Small intestine (tissue), 7 donors: ENCODE measurements at regions not wholly inside any gene's neighbourhood (a gene's known extent, or its start where the extent isn't known, plus 50 kb on each side); places are given as distances from the start of the nearest gene placed in this dataset.

Experiments
- DNase-seq, 2 donors: peaks; one replicate each; pipeline versions ENCODE4 v3.0.0 to v3.0.0-alpha.2; 2013
- FAIRE-seq: peaks from 2 replicates; lab custom pipeline; 2012; peaks lifted over from hg19 to GRCh38; lab: Jason Lieb, UNC
- H3K27ac ChIP-seq, 3 donors: one replicate each; pipeline ENCODE4 v1.5.1; 2013; ENCODE audit warnings: low read length in 2 of 3, mild to moderate bottlenecking in 2 of 3, control low read depth in 1 of 3, inconsistent platforms in 1 of 3, low read depth in 1 of 3, moderate library complexity in 1 of 3
- H3K27me3 ChIP-seq, 3 donors: one replicate each; pipeline ENCODE4 v1.6.1; 2013; ENCODE audit warnings: low read length in 3 of 3, inconsistent platforms in 1 of 3; ENCODE audit not compliant: control insufficient read depth in 3 of 3, insufficient read depth in 3 of 3
- H3K36me3 ChIP-seq, 3 donors: one replicate each; pipeline ENCODE4 v1.6.1; 2013; ENCODE audit warnings: low read length in 3 of 3, inconsistent platforms in 1 of 3, low read depth in 1 of 3, mild to moderate bottlenecking in 1 of 3, moderate library complexity in 1 of 3; ENCODE audit not compliant: control insufficient read depth in 3 of 3, insufficient read depth in 2 of 3
- H3K4me1 ChIP-seq, 3 donors: one replicate each; pipeline ENCODE4 v1.6.1; 2013; ENCODE audit warnings: low read length in 2 of 3, inconsistent platforms in 1 of 3, low read depth in 1 of 3, mild to moderate bottlenecking in 1 of 3, moderate library complexity in 1 of 3; ENCODE audit not compliant: control insufficient read depth in 3 of 3, insufficient read depth in 2 of 3
- H3K4me3 ChIP-seq, 3 donors: one replicate each; pipeline ENCODE4 v1.5.1; 2013; ENCODE audit warnings: low read length in 3 of 3, control low read depth in 1 of 3, inconsistent platforms in 1 of 3, low read depth in 1 of 3, mild to moderate bottlenecking in 1 of 3, moderate library complexity in 1 of 3
- H3K9me3 ChIP-seq, 2 donors: one replicate each; pipeline ENCODE4 v1.6.1; 2013; ENCODE audit warnings: low read depth in 1 of 2, low read length in 1 of 2; ENCODE audit not compliant: control insufficient read depth in 2 of 2, insufficient read depth in 1 of 2
- WGBS, 3 donors: extraction: QIAGEN DNeasy Blood & Tissue Kit; methylation state at CpG; one replicate each; pipeline ENCODE4 v1.1.7; 2013; 5-methylcytosine and 5-hydroxymethylcytosine counted together
- donor health status: healthy with polysubstance abuse.
- donor health status: control.
- donor health status: control.
- donor health status: Bipolar disorder and iron deficiency.
- donor health status: healthy.

GRCh38 chr10:30184397-30185033 is 125.1 kb upstream of the JCAD start:
- WGBS, 3 donors, result 56 to 72% (median 61%) methylated on average over 7 of the region's 7 CpGs
- Histone ChIP-seq H3K27me3 (no peaks in the 10 kb centered on the region), H3K36me3 (no peaks in the 10 kb centered on the region), H3K9me3 (no peaks in the 10 kb centered on the region), H3K27ac (no peak overlapping the region), H3K4me3 (no peak overlapping the region), H3K4me1 (peaks cover 0 to 6% (median 0%) of the 10 kb centered on the region in 3 donors)
- DNase-seq, result no peak
- FAIRE-seq, result no peak

DNA sequence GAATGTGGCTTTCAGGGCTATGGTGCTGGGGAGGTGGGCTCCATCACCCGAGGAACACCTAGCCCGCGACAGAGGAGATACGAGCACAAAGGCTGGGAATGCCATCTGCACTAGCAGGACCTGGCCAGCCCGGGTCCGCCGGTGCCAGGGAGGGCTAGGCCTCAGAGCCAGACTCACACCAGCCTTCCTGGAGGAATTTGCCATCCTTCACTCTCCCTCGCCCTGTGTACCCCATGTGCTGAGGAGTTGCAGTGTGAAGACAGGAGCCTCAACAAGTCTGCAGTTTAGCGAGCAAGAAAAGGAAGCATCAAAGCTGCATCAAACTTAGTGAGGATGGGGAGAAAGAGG is 123.6 kb upstream of the JCAD start:
- Histone ChIP-seq H3K4me3 (no peak overlapping the region), H3K27ac (no peak overlapping the region), H3K36me3 (no peaks in the 10 kb centered on the region), H3K27me3 (no peaks in the 10 kb centered on the region), H3K4me1 (peaks cover 0 to 6% (median 0%) of the 10 kb centered on the region in 3 donors), H3K9me3 (no peaks in the 10 kb centered on the region)
- FAIRE-seq (no peak), DNase-seq (no peak)
- WGBS, 3 donors, result 70 to 82% (median 72%) methylated on average over 9 of the region's 9 CpGs

GRCh38 chr10:30182191-30183054 is 123.0 kb upstream of the JCAD start:
- no peaks in the 10 kb centered on the region for H3K9me3 ChIP-seq
- H3K36me3 ChIP-seq, result no peaks in the 10 kb centered on the region
- H3K4me3 ChIP-seq, result no peak overlapping the region
- no peak overlapping the region for H3K27ac ChIP-seq
- no peaks in the 10 kb centered on the region for H3K27me3 ChIP-seq
- DNase-seq, result no peak
- no peak for FAIRE-seq
- peaks cover 0 to 5% (median 0%) of the 10 kb centered on the region in 3 donors for H3K4me1 ChIP-seq
- WGBS, 3 donors, result 73 to 76% (median 75%) methylated on average over 25 of the region's 25 CpGs

GRCh38 chr10:30178356-30178964 is 119.1 kb upstream of the JCAD start:
- FAIRE-seq, result no peak
- H3K4me3 ChIP-seq, result no peak overlapping the region
- no peaks in the 10 kb centered on the region for H3K27me3 ChIP-seq
- no peak for DNase-seq
- H3K9me3 ChIP-seq, result no peaks in the 10 kb centered on the region
- 54 to 60% (median 56%) methylated on average over 8 of the region's 8 CpGs for WGBS, 3 donors
- H3K4me1 ChIP-seq, result no peaks in the 10 kb centered on the region
- no peaks in the 10 kb centered on the region for H3K36me3 ChIP-seq
- no peak overlapping the region for H3K27ac ChIP-seq

DNA sequence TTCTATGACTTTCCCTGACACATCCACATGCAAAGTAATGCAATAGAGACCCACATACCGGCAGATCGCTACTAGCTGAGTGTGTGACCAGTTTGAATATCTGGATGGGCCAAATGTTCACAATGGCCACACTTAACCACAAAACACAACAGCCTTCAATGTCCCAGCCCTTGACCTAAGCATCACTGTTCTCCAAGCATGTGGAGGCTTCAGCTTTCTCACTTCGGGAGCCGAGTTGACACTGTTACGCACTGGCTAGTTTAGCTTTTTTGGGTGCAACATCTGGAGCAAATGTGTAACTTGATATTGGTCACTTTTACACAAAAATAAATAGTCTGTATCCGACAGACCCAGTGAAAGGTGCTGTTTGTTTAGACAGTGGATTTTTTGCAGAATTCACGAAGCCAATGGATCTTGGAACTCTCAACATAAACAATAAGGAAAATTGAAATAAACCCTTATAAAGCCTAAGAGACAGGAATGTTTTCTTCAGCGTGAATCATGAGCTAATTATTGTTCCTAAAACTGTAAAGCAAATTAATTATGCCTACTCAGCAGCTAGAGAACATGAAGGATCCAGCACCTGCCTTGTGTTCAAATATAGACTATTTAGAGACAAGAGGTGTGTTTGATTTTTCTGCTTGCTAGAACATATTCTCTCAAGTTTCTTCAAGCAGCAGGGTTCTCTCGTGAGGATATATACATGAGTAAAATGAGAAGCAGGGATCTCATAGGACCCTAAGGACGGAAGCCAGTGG is 117.6 kb upstream of the JCAD start:
- Histone ChIP-seq H3K36me3 (no peaks in the 10 kb centered on the region), H3K27me3 (no peaks in the 10 kb centered on the region), H3K27ac (no peak overlapping the region), H3K4me1 (no peaks in the 10 kb centered on the region), H3K4me3 (no peak overlapping the region), H3K9me3 (no peaks in the 10 kb centered on the region)
- 74 to 86% (median 82%) methylated on average over 10 of the region's 10 CpGs for WGBS, 3 donors
- DNase-seq, result no peak
- FAIRE-seq, result no peak

- Histone ChIP-seq H3K36me3 (no peaks in the 10 kb centered on the region), H3K4me1 (no peaks in the 10 kb centered on the region)
- no peak for FAIRE-seq
Measured at GRCh38 chr10:30176182-30176581, 116.8 kb upstream of the JCAD start.

GRCh38 chr10:30172673-30173072 is 113.3 kb upstream of the JCAD start:
- H3K4me3 ChIP-seq, result no peak overlapping the region
- H3K27me3 ChIP-seq, result no peaks in the 10 kb centered on the region
- WGBS, 3 donors, result 84 to 90% (median 88%) methylated on average over 7 of the region's 7 CpGs
- H3K36me3 ChIP-seq, result no peaks in the 10 kb centered on the region
- no peak for DNase-seq
- H3K27ac ChIP-seq, result no peak overlapping the region
- FAIRE-seq, result no peak
- no peaks in the 10 kb centered on the region for H3K4me1 ChIP-seq
- no peaks in the 10 kb centered on the region for H3K9me3 ChIP-seq

More at GRCh38 chr10:30176182-30176581, 116.8 kb upstream of the JCAD start:
- Histone ChIP-seq H3K4me3 (no peak overlapping the region), H3K27me3 (no peaks in the 10 kb centered on the region), H3K9me3 (no peaks in the 10 kb centered on the region), H3K27ac (no peak overlapping the region)
- no peak for DNase-seq
- 78 to 83% (median 83%) methylated on average over 9 of the region's 9 CpGs for WGBS, 3 donors

DNA sequence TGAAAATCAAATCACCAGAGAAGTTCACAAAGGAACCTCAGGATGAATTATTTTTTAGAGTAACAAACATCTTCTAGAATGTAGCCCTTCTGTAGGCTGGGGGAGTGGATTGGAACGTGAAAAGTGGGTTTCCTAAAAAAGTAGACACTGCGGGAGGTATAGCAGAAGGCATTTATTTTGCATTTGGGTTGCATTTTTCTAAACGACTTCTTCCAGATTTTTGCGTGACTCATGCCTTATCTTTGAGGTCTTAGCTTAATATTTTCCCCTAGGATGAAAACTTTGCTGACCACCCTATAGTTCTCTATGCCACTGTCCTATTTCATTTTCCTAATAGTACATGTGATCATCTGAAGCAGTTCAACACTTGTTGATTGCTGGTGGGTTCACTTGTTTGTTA is 112.7 kb upstream of the JCAD start:
- Histone ChIP-seq H3K4me3 (no peak overlapping the region), H3K9me3 (no peaks in the 10 kb centered on the region), H3K36me3 (no peaks in the 10 kb centered on the region), H3K4me1 (no peaks in the 10 kb centered on the region), H3K27me3 (no peaks in the 10 kb centered on the region), H3K27ac (no peak overlapping the region)
- WGBS, 3 donors, result 79 to 89% (median 86%) methylated on average over 4 of the region's 4 CpGs
- DNase-seq (no peak), FAIRE-seq (no peak)
